NAMALWA (cell line): ENCODE measurements at regions not wholly inside any gene's neighbourhood (a gene's known extent, or its start where the extent isn't known, plus 50 kb on each side); places are given as distances from the start of the nearest gene placed in this dataset.

Experiments used
- DNase-seq: peaks from one replicate; pipeline ENCODE4 v3.0.0-alpha.2; 2015; ENCODE audit warnings: low spot score

DNA sequence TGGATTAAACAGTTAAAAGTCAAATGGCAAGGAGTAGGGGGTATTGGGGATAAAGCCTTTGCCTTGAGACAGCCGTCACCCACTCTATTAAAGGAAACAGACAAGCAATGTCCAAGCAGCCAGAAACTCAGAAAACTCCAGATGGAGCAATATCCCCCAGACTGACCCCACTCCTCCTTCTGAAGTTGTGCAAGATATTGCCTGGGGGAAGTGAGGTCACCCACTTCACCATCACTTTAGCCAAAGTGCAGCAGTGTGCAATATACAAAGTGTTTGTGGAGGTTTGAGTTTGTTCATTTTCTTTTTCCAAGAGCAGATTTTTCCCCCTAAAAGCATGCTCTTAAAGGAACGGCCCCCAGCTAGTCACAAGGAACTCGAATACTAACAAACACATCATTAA, 125.1 kb downstream of the ETS2 start:
- DNase-seq, result no peak

GRCh38 chr21:38930066-38930465, 124.3 kb downstream of the ETS2 start:
- DNase-seq, result no peak

- no peak for DNase-seq
Measured at GRCh38 chr21:38929652-38930051, 123.9 kb downstream of the ETS2 start.

GRCh38 chr21:38929142-38929541, 123.4 kb downstream of the ETS2 start:
- no peak for DNase-seq

GRCh38 chr21:38927776-38928175, 122.0 kb downstream of the ETS2 start:
- DNase-seq, result no peak

- DNase-seq, result no peak
Measured at GRCh38 chr21:38925923-38926322, 120.2 kb downstream of the ETS2 start.

- DNase-seq, result no peak
Measured at GRCh38 chr21:38925478-38925877, 119.7 kb downstream of the ETS2 start.

GRCh38 chr21:38924954-38925353, 119.2 kb downstream of the ETS2 start:
- DNase-seq, result no peak

- no peak for DNase-seq
Measured at GRCh38 chr21:38923429-38923828, 117.7 kb downstream of the ETS2 start.

DNA sequence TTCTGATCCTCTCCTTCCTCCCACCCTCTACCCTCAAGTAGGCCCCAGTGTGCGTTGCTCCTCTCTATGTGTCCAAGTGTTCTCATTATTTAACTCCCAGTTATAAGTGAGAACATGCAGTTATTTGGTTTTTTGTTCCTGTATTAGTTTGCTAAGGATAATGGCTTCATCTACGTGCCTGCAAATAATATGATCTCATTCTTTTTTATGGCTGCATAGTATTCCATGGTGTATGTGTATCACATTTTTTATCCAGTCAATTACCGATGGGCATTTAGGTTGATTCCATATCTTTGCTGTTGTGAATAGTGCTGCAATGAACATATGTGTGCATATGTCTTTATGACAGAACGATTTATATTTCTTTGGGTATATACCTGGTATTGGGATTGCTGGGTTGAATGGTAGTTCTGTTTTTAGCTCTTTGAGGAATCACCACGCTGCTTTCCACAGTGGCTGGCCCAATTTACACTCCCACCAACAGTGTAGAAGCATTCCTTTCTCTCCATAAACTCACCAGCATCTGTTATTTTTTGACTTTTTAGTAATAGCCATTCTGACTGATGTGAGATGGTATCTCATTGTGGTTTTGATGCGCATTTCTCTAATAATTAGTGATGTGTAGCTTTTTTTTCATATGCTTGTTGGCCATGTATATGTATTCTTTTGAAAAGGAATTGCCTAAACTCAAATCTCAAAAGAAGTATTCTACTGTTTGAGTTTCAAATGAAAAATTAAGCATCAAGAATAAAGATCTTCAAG, 116.9 kb downstream of the ETS2 start:
- DNase-seq, result no peak

DNA sequence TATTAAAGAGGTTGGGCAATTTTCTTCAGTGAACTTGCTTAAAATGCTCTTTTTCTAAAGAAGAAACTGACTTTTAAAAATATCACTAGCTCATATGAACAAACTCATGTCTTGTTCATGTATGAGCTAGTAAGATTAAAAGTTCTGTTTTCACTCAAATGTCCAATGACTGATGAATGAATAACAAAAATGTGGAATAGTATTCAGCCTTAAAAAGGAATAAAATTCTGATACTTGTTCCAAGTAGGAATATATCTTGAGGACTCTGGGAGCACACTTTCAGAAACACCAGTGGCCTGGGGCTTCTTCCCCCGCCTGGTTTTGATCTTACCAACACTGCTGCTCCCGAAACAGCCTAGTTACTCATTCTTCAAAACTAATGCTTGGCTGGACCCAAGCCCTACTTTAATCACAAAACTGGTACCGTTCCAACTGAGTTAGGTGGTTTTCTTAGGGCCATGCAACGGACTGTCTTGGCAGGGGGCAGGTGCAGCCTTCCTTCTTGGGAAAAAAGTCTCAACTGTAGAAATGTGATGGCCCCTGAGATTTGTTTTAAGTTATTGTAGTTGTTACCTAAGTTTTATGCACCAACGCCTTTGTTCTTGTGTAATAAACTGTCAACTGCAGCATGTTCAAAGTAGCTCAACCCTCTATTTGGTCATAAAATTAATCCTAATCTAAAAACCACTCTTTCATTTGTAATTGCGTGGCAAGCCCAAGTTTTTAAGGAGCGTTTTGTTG, 116.0 kb downstream of the ETS2 start:
- no peak for DNase-seq

DNA sequence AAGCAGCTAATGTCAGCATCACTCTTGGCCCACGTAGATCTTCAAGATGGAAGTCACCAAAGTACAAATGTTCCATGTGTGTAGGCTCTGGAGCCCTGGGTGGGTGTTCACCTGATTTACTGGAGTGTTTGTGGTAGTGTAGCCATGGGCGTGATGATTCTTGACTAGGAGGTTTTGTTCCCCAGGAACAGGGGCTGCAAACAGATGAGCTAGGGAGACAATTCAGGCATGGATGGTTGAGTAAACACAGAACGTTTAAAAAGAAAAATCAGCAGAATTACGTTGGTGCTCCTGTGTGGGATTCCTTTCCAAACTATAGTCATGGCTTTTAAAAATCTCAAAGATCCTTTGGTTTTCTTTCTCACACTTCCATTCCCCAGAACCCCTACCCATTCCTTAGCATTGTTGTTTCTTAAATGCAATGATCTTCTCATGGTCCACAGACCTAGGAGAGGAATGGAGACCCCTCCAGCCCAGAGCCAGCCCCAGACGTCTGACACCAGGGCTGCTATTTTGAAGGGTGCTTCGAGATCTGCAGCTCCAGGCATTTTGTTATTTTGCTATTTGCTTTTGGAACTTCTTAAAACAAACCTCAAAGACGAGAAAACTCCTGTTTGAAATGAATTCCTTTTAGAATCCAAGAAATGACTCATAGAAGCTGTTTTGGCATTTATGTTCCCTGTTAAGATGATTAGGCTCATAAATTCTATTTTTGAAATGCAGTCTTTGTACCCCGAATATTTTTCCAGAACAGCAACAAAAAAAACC, 115.1 kb downstream of the ETS2 start:
- DNase-seq, result no peak

DNA sequence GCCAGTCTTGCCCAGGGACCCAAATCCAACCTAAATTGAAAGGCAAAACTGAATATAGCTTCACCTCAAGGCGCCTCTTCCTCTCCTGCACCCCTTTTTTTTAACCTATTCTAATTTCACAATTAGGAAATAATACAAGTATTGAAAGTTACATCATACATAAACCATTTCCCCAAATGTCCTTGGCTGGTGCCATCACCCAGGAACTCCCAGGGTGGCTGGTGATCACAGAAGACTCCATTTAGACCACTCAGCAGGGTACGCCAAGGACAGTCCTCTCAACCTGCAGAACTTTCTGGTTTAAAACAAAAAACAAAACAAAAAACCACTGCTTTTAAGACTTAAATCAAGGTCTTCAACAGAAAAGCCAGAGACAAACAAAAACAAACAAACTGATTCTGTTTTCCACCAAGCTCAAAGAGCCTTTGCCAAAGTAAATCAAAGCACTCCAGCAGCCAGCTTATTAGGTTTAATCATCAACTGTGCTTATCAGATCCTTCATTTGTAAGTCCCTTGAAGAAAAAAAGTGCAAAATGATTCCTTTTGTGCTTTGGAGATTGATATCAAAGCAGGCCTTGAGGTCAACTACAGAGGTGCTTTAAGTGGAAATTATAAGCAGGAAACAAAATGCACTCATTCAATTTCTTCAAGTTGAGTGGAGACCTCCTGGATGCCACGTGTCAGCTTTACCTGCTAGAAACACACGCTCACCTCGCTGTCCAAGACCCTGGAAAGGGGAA, 113.0 kb downstream of the ETS2 start:
- no peak for DNase-seq

GRCh38 chr21:38917043-38917774, 111.5 kb downstream of the ETS2 start:
- no peak for DNase-seq

- no peak for DNase-seq
Measured at GRCh38 chr21:38916214-38916964, 110.7 kb downstream of the ETS2 start.

DNA sequence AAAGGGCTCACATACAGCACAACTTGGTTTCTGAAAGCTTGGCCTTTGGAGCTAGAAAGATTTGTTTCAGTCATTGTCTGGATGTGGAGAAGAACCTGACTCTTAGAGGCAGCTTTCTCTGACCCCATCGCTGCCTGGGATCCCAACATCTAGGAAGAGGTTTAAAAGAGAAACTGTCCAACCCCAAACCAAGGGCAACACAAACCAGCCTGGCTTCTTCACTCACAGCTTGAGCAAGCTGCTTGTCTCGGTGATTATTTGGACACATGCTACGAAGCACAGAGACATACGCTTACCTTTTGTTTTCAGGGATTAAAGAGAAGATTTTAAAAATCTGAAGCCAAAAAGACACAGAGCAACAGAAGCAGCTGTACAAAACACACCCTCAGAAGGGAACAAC, 109.8 kb downstream of the ETS2 start:
- no peak for DNase-seq

DNA sequence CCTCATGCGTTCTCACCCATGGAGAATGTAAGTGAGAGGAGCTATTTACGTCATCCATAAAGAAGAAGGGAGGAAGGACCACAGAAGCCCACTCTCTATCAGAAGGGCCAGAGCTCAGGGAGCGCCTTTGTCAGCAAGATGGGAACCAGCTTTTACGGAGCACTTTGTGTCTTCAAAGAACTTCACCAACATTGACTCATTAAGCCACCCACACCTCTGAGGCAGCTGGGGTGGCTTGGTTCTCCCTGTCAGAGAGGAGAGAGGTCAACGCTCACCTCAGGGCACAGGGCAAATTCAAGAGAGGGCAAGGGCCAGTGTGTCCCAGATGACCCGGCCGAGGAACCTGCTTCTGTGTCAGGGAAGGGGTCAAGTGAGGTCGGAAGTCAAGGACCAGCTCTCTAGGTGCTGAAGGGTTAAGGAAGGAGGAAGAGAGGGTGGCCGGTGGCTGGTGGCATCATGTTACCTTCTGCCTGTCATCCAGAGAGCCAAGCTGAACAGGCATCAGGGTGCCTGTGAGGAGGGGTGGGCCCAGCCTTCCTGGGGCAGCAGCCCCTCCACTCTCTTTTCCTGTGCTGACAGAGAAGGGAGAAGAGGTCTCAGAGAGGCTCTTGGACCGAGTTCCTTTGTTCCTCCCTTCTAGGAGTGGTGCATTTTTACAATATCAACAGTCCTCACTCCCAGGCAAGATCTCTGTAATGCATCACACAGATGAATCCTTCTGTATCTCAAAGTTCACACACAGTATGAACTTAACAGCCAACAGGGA, 109.0 kb downstream of the ETS2 start:
- no peak for DNase-seq

- no peak for DNase-seq
Measured at GRCh38 chr21:38913893-38914527, 108.3 kb downstream of the ETS2 start.

GRCh38 chr21:38913120-38913892, 107.6 kb downstream of the ETS2 start:
- peak; percentile 14 for DNase-seq
